IPS DF 6.9 (cell line): ENCODE measurements at regions not wholly inside any gene's neighbourhood (a gene's known extent, or its start where the extent isn't known, plus 50 kb on each side); places are given as distances from the start of the nearest gene placed in this dataset.

ENCODE experiments used
- DNase-seq: peaks from one replicate; pipeline ENCODE4 v3.0.0-alpha.2; 2013; ENCODE audit warnings: low read depth, low spot score
- H3K27ac ChIP-seq: one replicate; pipeline ENCODE4 v1.5.1; 2013; ENCODE audit warnings: low read length, control low read depth
- H3K27me3 ChIP-seq: 2 replicates; pipeline ENCODE4 v1.6.1; 2013; ENCODE audit warnings: mild to moderate bottlenecking, low read length; ENCODE audit not compliant: control insufficient read depth, insufficient read depth
- H3K36me3 ChIP-seq: 2 replicates; pipeline ENCODE4 v1.6.1; 2013; ENCODE audit warnings: low read length; ENCODE audit not compliant: control insufficient read depth, insufficient read depth
- H3K4me1 ChIP-seq: 2 replicates; pipeline ENCODE4 v1.6.1; 2013; ENCODE audit warnings: low read length; ENCODE audit not compliant: control insufficient read depth, insufficient read depth
- H3K4me3 ChIP-seq: 2 replicates; pipeline ENCODE4 v1.5.1; 2013; ENCODE audit warnings: mild to moderate bottlenecking, low read length
- H3K9me3 ChIP-seq: 2 replicates; pipeline ENCODE4 v1.6.1; 2013; ENCODE audit warnings: low read length, inconsistent platforms; ENCODE audit not compliant: control insufficient read depth, insufficient read depth
- WGBS: extraction: QIAGEN DNeasy Blood & Tissue Kit; methylation state at CpG from one replicate; pipeline ENCODE4 v1.1.7; 2013; ENCODE audit warnings: mixed read lengths, missing lambda C conversion rate; ENCODE audit not compliant: insufficient read length, insufficient coverage; 5-methylcytosine and 5-hydroxymethylcytosine counted together

- H3K4me1 ChIP-seq: no peaks in the 10 kb centered on the region
- no peaks in the 10 kb centered on the region for H3K27me3 ChIP-seq
- H3K9me3 ChIP-seq: no peaks in the 10 kb centered on the region
- H3K36me3 ChIP-seq: no peaks in the 10 kb centered on the region
- no CpG with 5 or more reads among the region's 14 CpGs for WGBS
- H3K27ac ChIP-seq: no peak overlapping the region
- no peak for DNase-seq
- no peak overlapping the region for H3K4me3 ChIP-seq
These were observed 81.3 kb downstream of the TEX29 start for GRCh38 chr13:111401755-111402154.

GRCh38 chr13:111402441-111402840 is 82.0 kb downstream of the TEX29 start:
- no peak overlapping the region for H3K27ac ChIP-seq
- H3K36me3 ChIP-seq: no peaks in the 10 kb centered on the region
- no peaks in the 10 kb centered on the region for H3K9me3 ChIP-seq
- no peaks in the 10 kb centered on the region for H3K4me1 ChIP-seq
- H3K27me3 ChIP-seq: no peaks in the 10 kb centered on the region
- H3K4me3 ChIP-seq: no peak overlapping the region
- DNase-seq: no peak
- no CpG with 5 or more reads among the region's 15 CpGs for WGBS

GRCh38 chr13:111403266-111403665 is 82.8 kb downstream of the TEX29 start:
- H3K9me3 ChIP-seq: no peaks in the 10 kb centered on the region
- no peaks in the 10 kb centered on the region for H3K27me3 ChIP-seq
- no peak overlapping the region for H3K27ac ChIP-seq
- DNase-seq: no peak
- no CpG with 5 or more reads among the region's 10 CpGs for whole genome bisulfite sequencing
- H3K4me3 ChIP-seq: no peak overlapping the region
- no peaks in the 10 kb centered on the region for H3K4me1 ChIP-seq
- H3K36me3 ChIP-seq: no peaks in the 10 kb centered on the region

GRCh38 chr13:111404746-111405145 is 84.3 kb downstream of the TEX29 start:
- Histone ChIP-seq H3K27me3 (no peaks in the 10 kb centered on the region), H3K4me3 (no peak overlapping the region)
- no CpG with 5 or more reads among the region's 12 CpGs for WGBS

GRCh38 chr13:111406636-111407035 is 86.2 kb downstream of the TEX29 start:
- H3K9me3 ChIP-seq: no peaks in the 10 kb centered on the region
- H3K27me3 ChIP-seq: no peaks in the 10 kb centered on the region
- no CpG with 5 or more reads among the region's 3 CpGs for WGBS
- H3K36me3 ChIP-seq: no peaks in the 10 kb centered on the region
- no peak overlapping the region for H3K4me3 ChIP-seq
- DNase-seq: no peak
- no peak overlapping the region for H3K27ac ChIP-seq
- no peaks in the 10 kb centered on the region for H3K4me1 ChIP-seq

More at GRCh38 chr13:111404746-111405145, 84.3 kb downstream of the TEX29 start:
- H3K27ac ChIP-seq: no peak overlapping the region
- no peaks in the 10 kb centered on the region for H3K4me1 ChIP-seq
- H3K36me3 ChIP-seq: no peaks in the 10 kb centered on the region
- DNase-seq: no peak
- H3K9me3 ChIP-seq: no peaks in the 10 kb centered on the region

GRCh38 chr13:111407381-111408131 is 87.1 kb downstream of the TEX29 start:
- Histone ChIP-seq H3K36me3 (no peaks in the 10 kb centered on the region), H3K4me3 (no peak overlapping the region), H3K4me1 (no peaks in the 10 kb centered on the region), H3K9me3 (no peaks in the 10 kb centered on the region), H3K27me3 (no peaks in the 10 kb centered on the region), H3K27ac (no peak overlapping the region)
- no CpG with 5 or more reads among the region's 23 CpGs for WGBS
- DNase-seq: no peak

GRCh38 chr13:111409413-111409812 is 89.0 kb downstream of the TEX29 start:
- whole genome bisulfite sequencing: no CpG with 5 or more reads among the region's 10 CpGs
- peaks cover 2% of the 10 kb centered on the region for H3K4me1 ChIP-seq
- no peak for DNase-seq
- no peaks in the 10 kb centered on the region for H3K27me3 ChIP-seq
- H3K27ac ChIP-seq: no peak overlapping the region
- H3K9me3 ChIP-seq: no peaks in the 10 kb centered on the region
- no peak overlapping the region for H3K4me3 ChIP-seq
- H3K36me3 ChIP-seq: no peaks in the 10 kb centered on the region

- WGBS: no CpG with 5 or more reads among the region's 27 CpGs
- H3K4me3 ChIP-seq: no peak overlapping the region
- no peaks in the 10 kb centered on the region for H3K9me3 ChIP-seq
- no peaks in the 10 kb centered on the region for H3K36me3 ChIP-seq
- no peak for DNase-seq
- H3K27ac ChIP-seq: no peak overlapping the region
- no peaks in the 10 kb centered on the region for H3K27me3 ChIP-seq
- peaks cover 2% of the 10 kb centered on the region for H3K4me1 ChIP-seq
These were observed 90.0 kb downstream of the TEX29 start for GRCh38 chr13:111410232-111411021.

GRCh38 chr13:111411151-111411858 is 90.9 kb downstream of the TEX29 start:
- DNase-seq: no peak
- Histone ChIP-seq H3K4me1 (peaks cover 2% of the 10 kb centered on the region), H3K36me3 (no peaks in the 10 kb centered on the region), H3K27me3 (no peaks in the 10 kb centered on the region), H3K9me3 (no peaks in the 10 kb centered on the region), H3K4me3 (no peak overlapping the region), H3K27ac (no peak overlapping the region)
- no CpG with 5 or more reads among the region's 48 CpGs for WGBS

- no peaks in the 10 kb centered on the region for H3K27me3 ChIP-seq
- no peaks in the 10 kb centered on the region for H3K36me3 ChIP-seq
- no peak for DNase-seq
- whole genome bisulfite sequencing: no CpG with 5 or more reads among the region's 15 CpGs
- H3K4me3 ChIP-seq: no peak overlapping the region
- no peak overlapping the region for H3K27ac ChIP-seq
- H3K4me1 ChIP-seq: peaks cover 2% of the 10 kb centered on the region
- H3K9me3 ChIP-seq: no peaks in the 10 kb centered on the region
These were observed 91.6 kb downstream of the TEX29 start for GRCh38 chr13:111411919-111412650.
